ENCODE measurements at regions not wholly inside any gene's neighbourhood (a gene's known extent, or its start where the extent isn't known, plus 50 kb on each side); places are given as distances from the start of the nearest gene placed in this dataset.

DNA sequence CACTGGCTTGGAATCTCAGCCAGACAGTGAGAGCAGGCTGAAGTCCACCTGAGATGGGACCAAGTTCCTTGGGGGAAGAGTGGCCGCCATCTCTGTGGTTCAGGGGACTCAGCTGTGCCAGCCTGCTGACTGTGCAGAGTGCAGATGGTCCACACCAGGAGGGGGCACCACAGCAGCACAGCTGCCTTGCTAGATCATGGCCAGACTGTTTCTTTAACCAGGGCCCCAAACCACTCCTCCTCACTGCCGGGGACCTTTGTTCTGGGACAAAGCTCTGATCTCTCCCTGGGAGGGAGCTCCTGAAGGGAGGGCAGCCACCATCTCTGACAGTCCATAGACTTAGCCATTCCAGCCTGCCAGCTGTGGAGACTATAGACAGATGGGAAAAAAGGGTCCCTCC is 2189.6 kb downstream of the PCDH7 start:
- Histone ChIP-seq H2BK5ac (ENCODE audit: insufficient read length, low read length) (no peak overlapping the region), H4K5ac (ENCODE audit: insufficient read length, low read depth, low read length) (no peak overlapping the region), H2AK5ac (ENCODE audit: insufficient read length, low read length) (no peak overlapping the region), H4K20me1 (ENCODE audit: control insufficient read depth, insufficient read depth, insufficient read length) (no peaks in the 10 kb centered on the region), H4K91ac (ENCODE audit: insufficient read length, low read depth, low read length) (no peak overlapping the region), H3K23ac (ENCODE audit: insufficient read length, low read depth, low read length) (no peak overlapping the region), H2BK20ac (ENCODE audit: low read depth, low read length, poor library complexity, severe bottlenecking) (no peak overlapping the region), H3K4me1 (ENCODE audit: insufficient read depth, low read length) (no peaks in the 10 kb centered on the region), H3K14ac (ENCODE audit: insufficient read depth, low read length) (no peak overlapping the region), H2BK15ac (ENCODE audit: low read depth, low read length) (no peak overlapping the region), H3K27me3 (ENCODE audit: insufficient read depth, low read length) (no peaks in the 10 kb centered on the region), H3K9me3 (ENCODE audit: control insufficient read depth, low read depth, low read length) (no peaks in the 10 kb centered on the region), H3T11ph (ENCODE audit: low read length) (no peak overlapping the region), H3K79me1 (ENCODE audit: insufficient read depth, low read depth, low read length, poor library complexity, severe bottlenecking) (no peaks in the 10 kb centered on the region), H3K9ac (ENCODE audit: extremely low read depth, insufficient read length, low read length) (no peak overlapping the region), H3K56ac (ENCODE audit: insufficient read length, low read depth, low read length) (no peak overlapping the region), H3K4ac (ENCODE audit: low read depth, low read length) (no peak overlapping the region), H3K79me2 (ENCODE audit: insufficient read depth, low read length) (no peaks in the 10 kb centered on the region), H3K23me2 (ENCODE audit: insufficient read length, low read depth, low read length, poor library complexity, severe bottlenecking) (no peaks in the 10 kb centered on the region), H4K8ac (replicated peaks; ENCODE audit: insufficient read length, low read depth, low read length) (no peak overlapping the region), H2BK120ac (ENCODE audit: low read depth, low read length, poor library complexity, severe bottlenecking) (no peak overlapping the region), H3K27ac (ENCODE audit: insufficient read length, low read depth, low read length) (no peak overlapping the region), H3K18ac (ENCODE audit: insufficient read length, low read depth, low read length) (no peak overlapping the region), H3K4me2 (ENCODE audit: insufficient read depth, insufficient read length, low read length) (no peak overlapping the region), H2BK12ac (ENCODE audit: insufficient read length, low read depth, low read length) (no peak overlapping the region), H2AFZ (ENCODE audit: low read length) (no peak overlapping the region)
- no peaks in the 10 kb centered on the region for H3K27me3 Mint-ChIP-seq (ENCODE audit: low read depth)
- H3K9me3 Mint-ChIP-seq = peaks cover 21 to 22% of the 10 kb centered on the region in 2 experiments
- H3K27ac Mint-ChIP-seq = no peak overlapping the region
- peaks cover 2 to 20% (median 8%) of the 10 kb centered on the region in 3 experiments; a peak in 6 of 7 replicates for H3K36me3 Mint-ChIP-seq (ENCODE audit: insufficient read depth in 1 of 3, low read depth in 3 of 3)
- peaks cover 0 to 2% of the 10 kb centered on the region in 2 experiments; a peak in 1 of 4 replicates for H3K4me1 Mint-ChIP-seq
- DNase-seq = peak; percentile 39
- TF ChIP-seq, protein P1, sequence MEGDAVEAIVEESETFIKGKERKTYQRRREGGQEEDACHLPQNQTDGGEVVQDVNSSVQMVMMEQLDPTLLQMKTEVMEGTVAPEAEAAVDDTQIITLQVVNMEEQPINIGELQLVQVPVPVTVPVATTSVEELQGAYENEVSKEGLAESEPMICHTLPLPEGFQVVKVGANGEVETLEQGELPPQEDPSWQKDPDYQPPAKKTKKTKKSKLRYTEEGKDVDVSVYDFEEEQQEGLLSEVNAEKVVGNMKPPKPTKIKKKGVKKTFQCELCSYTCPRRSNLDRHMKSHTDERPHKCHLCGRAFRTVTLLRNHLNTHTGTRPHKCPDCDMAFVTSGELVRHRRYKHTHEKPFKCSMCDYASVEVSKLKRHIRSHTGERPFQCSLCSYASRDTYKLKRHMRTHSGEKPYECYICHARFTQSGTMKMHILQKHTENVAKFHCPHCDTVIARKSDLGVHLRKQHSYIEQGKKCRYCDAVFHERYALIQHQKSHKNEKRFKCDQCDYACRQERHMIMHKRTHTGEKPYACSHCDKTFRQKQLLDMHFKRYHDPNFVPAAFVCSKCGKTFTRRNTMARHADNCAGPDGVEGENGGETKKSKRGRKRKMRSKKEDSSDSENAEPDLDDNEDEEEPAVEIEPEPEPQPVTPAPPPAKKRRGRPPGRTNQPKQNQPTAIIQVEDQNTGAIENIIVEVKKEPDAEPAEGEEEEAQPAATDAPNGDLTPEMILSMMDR (conservative IDR thresholded peaks at IDR 0.05) = peak; percentile 47; the same call in 2 of the 3 replicates
- WGBS (ENCODE audit: extremely low coverage, insufficient read length, low lambda C conversion rate) = no CpG with 5 or more reads among the region's 2 CpGs
- H3K4me3 Mint-ChIP-seq = no peak overlapping the region

All from H9 (cell line).